ENCODE measurements at regions not wholly inside any gene's neighbourhood (a gene's known extent, or its start where the extent isn't known, plus 50 kb on each side); places are given as distances from the start of the nearest gene placed in this dataset.

DNA sequence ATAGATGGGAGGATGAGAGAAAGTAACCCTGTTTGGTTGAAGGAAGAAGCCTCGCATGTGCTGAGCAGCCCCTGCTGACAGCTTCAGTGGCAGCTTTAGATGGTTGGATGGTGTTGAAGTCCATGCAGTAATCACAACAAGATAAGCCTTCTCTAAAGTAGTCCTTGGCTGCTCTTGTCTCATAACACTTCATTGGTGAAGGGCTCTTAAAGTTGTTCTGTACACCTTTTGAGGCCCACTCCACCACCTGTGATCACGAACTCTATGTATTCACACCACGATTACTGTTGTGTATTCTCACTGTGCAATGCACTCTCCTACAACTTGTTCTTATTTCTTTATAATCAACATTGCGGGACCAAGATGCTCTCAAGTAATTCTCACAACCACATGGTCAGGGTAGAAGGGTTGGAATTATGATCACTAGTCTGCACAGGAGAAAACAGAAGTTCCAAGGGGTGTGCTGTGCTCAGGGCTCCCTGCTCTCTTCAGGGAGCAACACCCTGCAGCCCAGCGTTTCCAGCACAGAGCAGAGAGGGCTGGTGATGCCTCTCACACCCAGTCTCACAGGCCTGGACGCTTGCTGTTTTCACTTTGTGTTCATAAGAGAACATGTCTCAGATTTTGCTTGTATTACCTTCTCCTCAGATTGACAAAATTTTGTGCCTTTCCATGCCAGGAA, 294.4 kb downstream of the SMOC2 start:
- DNase-seq, result no peak

DNA sequence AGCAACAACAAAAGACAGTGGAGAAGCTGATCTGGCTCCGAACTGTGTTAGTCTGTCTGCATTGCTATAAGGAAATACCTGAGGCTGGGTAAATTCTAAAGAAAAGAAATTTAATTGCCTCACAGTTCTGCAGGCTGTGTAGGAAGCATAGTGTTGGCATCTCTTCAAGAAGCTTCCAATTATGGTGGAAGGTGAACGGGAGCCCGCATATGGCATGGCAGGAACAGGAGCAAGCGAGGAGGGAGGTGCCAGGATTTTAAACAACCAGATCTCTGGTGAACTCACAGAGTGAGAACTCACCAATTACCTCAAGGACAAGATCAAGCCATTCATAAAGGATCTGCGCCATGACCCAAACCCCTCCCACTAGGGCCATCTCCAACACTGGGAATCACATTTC, 293.5 kb downstream of the SMOC2 start:
- DNase-seq, result peak; percentile 64

DNA sequence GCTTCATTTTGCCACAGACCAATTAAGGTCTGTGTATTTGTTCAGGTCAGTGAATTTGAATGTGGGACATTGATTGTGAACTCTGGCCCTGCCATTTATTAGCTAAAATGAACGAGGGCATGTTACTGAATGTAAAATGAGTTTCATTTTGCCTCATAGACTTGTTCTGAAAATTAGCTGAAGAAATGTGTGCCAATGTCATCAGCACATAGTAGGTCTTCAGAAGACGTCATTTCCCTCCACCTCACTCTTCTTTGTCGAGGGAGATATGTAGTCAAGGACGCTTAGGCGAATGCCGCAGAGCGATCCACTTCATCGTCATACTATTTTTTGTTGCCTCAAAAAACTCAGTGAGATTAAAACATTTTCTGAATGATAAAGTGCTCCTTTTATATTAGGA, 291.7 kb downstream of the SMOC2 start:
- no peak for DNase-seq

DNA sequence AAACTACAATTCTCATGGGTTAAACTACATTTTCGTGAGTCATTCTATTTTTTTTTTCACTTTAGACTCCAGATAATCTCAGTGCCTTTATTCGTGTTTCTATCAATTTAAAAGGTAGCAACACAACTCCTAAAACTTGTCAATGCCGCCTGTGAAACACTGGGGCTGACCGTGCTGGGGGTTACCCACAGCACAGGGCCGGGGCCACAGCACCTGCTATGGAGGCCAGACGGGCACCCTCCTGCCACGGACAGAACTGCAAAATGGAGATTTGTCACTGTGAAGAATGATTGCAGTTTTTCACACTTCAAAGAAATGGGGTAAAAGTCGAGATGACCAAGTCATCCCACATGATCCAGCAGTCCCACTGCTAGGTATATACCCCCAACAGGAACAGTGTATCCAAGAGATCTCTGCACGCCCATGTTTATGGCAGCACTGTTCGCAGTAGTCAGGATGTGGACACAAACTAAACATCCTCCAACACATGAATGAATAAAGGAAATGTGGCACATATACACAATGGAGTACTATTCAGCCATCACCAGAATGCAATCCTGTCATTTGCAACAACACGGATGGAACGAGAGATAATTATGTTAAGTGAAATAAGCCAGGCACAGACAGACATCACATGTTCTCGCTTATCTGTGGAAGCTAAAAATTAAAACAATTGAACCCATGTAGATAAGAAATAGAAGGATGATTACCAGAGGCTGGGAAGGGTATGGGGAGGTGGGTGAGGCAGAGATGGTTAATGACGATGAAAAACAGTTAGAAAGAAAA, 290.1 kb downstream of the SMOC2 start:
- DNase-seq, result no peak

DNA sequence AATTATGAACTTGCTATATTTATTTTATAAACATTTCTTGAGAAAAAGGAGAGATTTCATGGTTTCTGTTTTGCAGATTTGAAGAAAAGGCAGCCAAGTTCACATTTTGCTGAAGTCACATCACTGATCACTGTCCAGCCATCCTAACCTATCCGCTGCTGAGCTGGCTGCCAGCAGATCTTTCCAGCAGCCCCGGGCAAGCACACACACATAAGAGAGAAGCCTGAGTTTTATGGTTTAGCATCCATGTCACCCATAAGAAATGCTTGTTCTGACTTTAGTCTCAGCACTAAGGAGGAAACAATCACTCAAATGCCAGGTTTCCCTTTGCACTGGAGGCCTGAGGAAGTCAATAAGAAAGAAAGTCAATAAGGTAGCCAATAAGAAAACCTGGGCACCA, 287.1 kb downstream of the SMOC2 start:
- DNase-seq, result no peak

DNA sequence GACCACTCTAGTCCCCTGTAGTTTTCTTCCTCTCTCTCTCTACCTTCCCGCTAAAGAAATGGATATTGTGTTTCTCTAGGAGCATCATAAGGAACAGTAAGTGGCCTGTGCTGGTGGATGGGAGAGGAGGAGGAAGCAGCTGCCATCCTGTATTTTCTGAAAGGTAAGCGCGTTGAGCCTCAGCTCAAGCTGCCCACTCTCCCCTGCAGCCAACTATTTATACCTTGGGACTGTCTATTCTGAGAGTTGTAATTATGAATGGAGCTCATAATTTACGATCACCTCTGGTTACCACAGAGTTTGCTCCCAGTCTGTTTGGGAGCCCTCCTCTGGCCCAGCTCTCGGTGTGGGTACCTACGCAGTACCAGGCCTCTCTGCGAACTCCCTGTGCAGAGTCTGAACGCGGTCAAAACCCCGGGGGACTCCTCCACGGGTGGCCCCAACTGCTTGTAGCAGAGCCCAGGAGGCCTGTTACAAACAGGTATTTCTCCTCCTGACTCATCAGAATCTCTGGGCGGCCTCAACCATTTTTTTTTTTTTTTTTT, 285.4 kb downstream of the SMOC2 start:
- DNase-seq, result no peak

DNA sequence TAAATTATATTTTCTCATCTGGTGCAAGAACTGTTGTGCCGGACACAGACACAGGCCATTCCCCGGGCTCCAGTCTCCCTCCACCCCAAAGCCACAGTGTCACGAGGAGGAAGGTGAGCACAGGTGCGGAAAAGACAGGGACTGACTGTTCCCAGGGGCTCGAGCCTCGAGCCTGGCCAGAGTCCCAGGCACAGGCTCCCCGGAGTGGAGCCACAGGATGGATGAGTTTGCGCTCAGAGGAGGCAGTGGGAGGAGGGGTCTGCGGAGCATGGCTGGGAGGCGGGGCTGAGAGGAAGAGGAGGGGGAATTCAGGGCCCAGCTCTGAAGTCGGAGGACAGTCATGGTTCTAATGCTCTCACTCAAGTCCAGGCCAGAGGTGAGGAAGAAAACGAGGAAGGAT, 284.8 kb downstream of the SMOC2 start:
- peak; percentile 80 for DNase-seq

DNA sequence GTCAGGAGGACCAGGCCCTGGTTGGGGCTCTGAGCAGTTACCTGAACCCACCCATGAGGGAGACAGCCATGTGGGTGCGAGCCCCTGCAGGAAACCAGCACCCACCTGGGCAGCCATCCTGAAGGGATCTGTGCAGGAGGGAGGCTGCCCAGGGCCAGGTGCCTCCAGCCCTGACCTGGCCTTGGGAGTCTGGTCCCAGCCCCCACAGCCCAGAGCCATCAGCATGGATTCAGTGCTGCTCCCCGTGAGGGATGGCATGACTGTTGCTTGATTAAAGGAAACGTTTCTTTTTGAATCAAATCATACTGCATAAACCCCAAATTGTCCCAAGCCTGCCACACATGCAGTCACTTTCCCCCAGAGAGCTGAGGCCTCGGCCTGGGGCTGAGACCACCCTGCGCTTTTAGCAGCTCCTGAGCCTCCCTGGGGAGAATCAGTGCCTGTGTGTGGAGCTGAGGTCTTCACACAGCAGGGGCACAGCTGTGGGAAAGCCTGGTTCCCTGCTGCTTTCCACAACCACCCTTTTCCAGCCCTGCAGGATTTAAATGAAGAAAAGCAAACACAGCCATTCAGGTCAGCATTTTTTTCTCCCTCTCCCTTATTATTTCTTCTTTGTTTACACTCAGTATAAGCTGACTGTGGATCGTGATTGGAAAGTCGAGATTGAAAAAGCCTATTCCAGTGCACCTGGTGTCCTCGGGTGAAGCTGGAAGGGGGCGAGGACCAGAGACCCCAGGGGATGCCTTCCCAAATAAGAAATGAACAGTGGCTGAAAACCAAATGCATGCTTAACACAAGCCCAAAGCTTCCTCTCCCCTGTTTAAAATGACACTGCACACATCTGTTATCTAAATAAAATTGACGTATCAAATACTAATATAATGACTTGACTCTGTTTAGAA, 283.9 kb downstream of the SMOC2 start:
- DNase-seq, result peak; percentile 55

DNA sequence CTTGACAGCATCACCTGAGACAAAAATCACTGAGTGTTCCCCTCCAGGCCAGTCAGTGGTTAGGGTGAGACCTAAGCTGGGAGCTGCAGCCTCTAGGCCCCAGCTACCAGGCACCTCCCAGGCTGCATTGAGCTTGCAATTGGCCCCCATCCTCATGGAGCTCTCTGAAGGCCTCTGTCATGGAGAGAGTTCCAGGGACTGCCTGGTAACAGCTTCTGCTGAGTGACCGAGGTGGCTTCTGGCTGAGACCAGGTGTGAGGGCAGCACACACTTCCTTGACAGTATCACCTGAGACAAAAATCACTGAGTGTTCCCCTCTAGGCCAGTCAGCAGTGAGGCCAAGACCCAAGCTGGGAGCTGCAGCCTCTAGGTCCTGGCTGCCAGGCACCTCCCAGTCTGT, 283.0 kb downstream of the SMOC2 start:
- no peak for DNase-seq

DNA sequence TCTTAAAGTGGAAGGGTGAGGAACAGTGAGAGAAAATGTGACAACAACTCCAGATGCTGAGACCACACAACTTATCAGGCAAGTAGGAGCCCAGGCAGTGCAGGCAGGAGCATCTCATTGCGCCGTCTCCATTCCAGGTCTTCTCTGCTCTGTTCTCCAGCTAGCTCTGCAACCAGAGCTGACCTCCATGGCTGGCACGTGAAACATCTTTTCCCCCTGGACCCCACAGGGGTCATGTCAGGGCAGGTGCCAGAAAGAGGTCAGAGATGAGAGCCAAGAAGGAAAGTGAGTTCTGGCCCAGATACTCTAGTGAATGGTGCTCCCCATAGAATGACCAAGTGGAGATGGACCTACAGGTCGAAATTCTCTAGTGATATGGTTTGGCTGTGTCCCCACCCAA, 281.4 kb downstream of the SMOC2 start:
- no peak for DNase-seq

DNA sequence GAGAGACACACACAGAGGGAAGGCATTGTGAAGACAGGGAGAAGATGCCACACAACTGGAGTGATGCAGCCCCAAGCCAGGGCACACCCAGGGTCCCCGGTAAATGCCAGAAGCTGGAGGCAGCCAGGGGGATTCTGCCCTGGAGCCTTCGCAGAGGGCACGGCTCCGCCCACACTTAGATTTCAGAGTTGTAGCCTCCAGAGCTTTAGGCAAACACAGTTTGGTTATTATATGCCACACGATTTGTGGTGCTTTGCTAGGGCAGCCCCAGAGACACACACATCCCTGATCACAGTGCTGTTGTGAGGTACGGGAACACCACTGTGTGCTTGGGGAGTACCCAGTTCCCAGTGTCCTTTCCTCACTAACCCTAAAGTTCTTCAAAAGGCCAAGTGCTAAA, 280.6 kb downstream of the SMOC2 start:
- DNase-seq, result no peak

DNA sequence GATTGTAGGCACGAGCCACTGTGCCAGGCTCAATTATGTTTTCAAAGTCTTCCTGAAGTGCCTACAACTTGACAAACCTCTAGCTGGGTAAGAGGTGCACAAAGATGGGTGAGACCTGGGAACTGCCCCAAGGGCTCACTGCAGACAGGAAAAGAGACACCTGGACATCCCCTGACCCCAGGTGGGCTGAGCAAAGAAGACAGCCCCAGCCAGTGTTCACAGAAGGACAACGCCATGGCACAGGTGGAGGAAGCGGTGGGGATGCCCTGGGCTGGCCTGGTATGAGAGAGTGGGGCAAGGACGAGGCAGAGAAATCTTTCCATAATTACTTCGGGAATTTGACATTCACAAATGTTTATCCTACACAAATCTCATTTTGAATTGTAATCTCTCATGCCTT, 278.9 kb downstream of the SMOC2 start:
- no peak for DNase-seq

DNA sequence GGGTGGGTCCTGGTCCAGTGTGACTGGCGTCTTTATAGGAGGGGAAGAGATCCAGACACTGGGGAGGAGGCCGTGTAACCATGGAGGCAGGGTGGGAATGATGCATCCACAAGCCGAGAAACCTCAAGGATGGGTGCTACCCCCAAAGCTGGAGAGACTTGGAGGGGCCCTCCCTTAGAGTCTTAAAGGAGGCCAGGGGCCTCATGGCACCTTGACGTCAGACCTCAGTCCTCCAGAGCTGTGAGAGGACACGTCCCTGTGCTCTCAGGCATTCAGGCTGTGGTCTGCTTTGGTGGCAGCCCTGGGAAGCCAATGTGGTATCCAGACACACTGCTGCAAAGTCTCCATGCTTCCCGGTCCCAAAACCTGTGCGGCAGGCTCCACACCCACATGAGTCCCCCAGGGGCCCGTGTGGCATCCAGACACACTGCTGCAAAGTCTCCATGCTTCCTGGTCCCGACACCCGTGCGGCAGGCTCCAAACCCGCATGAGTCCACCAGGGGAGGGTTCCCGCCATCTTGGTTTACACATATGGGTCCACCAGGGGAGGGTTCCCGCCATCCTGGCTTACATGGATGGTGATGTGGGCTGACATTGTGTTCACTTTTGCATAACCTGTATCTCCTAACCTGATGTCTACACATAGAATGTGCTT, 278.0 kb downstream of the SMOC2 start:
- DNase-seq, result no peak

Measured in NCI-H1092 (cell line).